HG03066 (cell line): ENCODE measurements at regions not wholly inside any gene's neighbourhood (a gene's known extent, or its start where the extent isn't known, plus 50 kb on each side); places are given as distances from the start of the nearest gene placed in this dataset.

Experiments
- ATAC-seq: cut with Tn5 transposase; IDR thresholded peaks from one replicate; pipeline ENCODE4 v1.9.1; 2021; ENCODE audit warnings: low read depth; ENCODE audit not compliant: unreplicated experiment

DNA sequence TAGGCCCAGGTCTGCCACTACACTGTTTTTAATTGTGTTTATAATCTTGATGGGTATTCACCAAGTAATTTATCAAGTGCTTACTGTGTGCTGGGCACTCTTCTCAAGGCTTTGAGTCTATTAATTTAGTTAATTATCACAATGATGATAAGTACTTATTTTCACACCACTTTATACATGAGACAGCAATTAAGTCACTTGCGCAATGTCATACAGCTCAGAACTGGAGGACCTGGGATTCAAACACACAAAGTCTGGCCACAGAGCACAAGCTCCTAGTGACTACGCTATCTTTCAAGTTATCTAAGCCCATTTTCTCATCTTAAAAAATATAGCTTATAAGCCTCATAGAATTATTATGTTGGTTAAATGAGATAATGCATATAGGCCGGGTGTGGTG is 85.0 kb downstream of the LLPH start:
- ATAC-seq, result no peak

DNA sequence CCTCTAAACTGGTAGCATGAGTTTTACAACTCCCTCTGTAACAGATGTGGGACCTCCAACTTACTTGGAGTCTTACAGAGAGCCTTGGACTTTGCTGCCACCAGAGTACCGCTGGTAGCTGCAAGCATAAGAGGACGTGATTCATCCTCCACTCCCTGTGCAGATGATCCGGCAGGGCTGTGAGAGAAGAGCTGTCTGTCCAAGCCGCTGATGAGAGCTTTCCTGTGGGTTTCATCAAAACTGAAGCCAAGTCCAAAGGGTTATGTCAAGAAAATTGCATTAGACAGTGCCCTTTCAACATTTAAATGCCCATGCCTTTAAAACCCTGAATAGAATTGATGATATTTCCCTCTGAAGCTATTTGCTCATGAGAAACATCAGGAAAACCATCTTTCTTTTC is 85.8 kb downstream of the LLPH start:
- ATAC-seq, result no peak

DNA sequence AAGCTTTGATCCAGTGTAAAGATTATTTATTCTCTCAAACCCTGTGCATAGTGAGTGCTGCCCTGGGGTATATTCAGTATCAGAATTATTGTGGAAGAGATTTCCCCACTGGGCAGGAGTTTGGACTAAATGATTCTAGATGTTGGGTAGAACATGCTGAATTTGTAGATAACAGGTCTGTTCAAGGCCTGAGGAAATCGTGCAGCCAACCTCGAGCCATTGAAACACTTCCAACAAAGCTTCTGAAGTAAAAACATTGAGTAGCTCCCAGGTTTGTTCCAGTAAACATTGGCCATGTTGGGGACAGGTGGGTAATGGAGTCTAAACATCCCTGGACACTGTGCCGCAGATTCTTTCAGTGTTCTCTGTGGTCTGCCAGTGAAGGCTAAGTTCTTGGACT is 87.5 kb downstream of the LLPH start:
- no peak for ATAC-seq

- ATAC-seq, result no peak
These were observed 88.7 kb downstream of the LLPH start for GRCh38 chr12:66041651-66042363.

DNA sequence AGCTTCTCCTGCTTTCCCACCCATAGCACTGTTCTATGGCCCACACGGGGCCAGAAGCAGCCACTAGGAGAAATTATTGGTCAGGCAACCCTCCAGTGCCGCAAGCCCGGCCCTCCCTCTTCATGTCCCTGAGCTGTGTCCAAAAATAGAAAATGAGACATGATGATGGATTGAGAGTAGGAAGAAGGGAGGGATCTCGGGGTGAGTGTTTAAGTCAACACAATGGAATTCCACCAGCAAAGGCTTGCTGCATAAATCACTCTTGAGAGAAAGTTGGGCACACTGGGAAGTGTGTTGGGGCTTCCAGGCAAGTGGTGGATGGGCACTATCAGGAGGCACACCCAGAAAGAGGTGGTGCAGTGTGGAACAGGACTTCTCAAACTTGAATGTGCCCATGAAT is 94.2 kb downstream of the LLPH start:
- ATAC-seq, result no peak

GRCh38 chr12:66035288-66035966 is 95.1 kb downstream of the LLPH start:
- no peak for ATAC-seq

- no peak for ATAC-seq
These were observed 97.4 kb downstream of the LLPH start for GRCh38 chr12:66033151-66033550.

GRCh38 chr12:66032739-66033138 is 97.8 kb downstream of the LLPH start:
- ATAC-seq, result no peak

DNA sequence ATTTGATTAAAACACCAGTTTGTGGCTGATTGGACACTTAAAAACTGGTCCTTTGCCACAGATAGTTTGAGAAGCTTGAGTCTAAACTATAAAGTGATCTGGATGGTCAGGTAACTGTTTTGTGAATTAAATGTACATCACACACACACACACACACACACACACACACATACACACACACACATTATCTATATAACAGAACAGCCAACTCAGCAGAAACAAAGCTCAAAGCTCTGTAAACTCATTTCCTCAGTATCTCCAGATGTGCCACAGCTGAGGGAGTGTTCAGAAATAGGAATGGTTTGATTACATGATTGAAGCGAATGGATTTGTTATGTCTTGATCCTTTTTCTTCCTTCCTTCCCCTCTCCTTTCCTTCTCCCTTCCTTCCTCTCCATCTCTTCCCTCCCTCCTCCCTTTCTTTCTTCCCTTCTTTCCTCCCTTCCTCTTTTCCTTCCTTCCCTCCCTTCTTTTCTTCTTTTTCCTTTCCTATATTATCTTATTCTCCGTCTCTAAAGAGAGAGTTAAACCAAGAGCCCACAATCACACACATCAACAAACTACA is 100.3 kb downstream of the LLPH start:
- no peak for ATAC-seq

GRCh38 chr12:66028390-66028789 is 102.2 kb downstream of the LLPH start:
- no peak for ATAC-seq

DNA sequence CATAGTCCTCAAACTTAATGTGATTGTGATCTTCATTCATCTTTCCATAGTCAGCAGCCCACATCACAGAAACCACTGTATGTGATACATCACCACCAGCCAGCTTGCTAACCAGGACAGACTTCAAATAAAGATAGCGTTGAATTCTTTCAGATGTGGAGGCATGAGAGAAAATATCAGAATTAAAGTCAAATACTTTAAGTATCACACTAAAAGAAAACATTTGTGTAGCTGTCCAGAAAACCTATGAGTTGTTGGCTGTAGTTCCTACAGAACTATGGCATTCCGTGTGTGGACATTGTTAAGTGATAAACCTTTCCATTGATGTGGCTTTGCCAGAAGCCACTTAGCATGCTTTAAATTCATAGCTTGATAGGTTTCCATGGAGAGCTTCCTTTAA is 105.1 kb downstream of the LLPH start:
- no peak for ATAC-seq

DNA sequence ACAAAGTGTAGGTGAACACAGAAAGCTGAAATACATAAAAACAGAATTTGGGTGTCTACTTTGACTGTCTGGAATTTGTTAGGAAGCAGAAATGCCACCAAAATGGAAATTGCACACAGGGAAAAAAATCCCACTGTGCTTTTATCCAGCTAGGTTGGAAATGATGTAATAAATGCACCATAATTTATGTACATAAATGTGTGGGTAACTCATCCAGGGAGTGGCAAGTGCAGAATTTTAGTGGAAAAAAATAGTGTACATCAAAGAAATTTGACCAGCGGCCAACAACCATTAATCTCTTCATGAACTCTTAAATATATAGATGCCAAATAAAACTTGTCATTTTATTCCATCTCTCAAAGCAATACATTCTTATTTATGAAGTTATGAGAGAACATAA is 105.6 kb downstream of the LLPH start:
- no peak for ATAC-seq

GRCh38 chr12:66020481-66020880 is 110.1 kb downstream of the LLPH start:
- ATAC-seq, result no peak

- ATAC-seq, result no peak
These were observed 112.8 kb downstream of the LLPH start for GRCh38 chr12:66017736-66018135.
